Activated T-helper 1 cell treated with Interleukin-2 at 50 U/mL for 16 hours (primary cell): ENCODE measurements at regions not wholly inside any gene's neighbourhood (a gene's known extent, or its start where the extent isn't known, plus 50 kb on each side); places are given as distances from the start of the nearest gene placed in this dataset.

ENCODE experiments used
- DNase-seq: peaks from one replicate; pipeline ENCODE4 v3.0.0-alpha.2; 2020; ENCODE audit warnings: low read depth

DNA sequence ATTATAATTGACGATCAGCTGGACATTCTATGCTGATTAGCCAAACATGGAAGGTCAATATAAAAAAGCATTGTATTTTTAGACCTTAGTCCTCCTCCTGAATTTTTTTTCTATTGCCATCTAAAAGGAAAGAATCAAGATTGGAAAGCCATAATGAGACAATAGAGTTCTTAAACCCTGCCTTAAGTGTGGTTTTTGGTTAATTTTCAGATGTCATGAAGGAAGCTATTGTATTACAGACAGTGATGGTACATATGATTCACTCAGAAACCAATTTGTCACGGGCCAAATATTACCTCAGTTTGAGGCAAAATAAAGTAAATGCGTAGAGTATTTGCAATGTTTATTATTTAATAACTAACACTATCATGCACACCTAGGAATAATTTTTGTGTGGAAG is 1164.0 kb upstream of the RAG2 start:
- DNase-seq, result no peak

DNA sequence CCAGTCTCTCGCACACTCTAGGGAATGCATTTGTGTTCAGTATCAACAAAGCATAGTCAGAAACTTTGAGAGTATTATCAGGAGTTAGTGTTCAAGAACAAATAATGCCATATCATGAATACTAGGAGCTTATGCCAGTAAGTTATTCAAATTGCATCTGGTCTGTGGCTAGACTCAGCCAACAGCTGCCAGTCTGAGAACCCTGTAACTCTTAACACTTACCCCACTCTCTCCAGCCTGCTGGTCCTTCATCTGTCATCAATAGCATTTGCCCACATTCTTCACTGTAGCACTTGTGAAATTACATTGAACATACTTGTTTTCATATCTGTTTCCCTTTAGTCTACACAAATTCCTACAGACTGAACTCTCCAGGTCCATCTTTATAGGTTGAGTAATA is 1157.5 kb upstream of the RAG2 start:
- no peak for DNase-seq

DNA sequence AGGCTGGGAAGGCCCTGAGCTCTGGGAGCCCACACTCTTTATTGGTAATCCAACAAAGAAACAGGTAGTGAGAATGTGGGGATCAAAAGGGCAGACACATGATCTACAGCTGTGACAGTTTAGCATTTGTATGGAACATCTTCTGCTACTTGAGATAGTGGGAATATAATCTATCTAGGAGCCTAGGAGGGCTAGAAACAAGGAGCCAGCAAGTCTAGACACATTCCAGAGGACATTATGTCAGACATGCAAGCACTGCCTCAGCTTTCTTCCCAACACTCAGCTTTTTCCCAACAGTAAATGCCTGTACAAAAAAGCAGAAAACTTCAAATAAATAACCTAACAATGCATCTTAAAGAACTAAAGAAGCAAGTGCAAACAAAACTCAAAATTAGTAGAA is 1150.6 kb upstream of the RAG2 start:
- DNase-seq, result no peak

DNA sequence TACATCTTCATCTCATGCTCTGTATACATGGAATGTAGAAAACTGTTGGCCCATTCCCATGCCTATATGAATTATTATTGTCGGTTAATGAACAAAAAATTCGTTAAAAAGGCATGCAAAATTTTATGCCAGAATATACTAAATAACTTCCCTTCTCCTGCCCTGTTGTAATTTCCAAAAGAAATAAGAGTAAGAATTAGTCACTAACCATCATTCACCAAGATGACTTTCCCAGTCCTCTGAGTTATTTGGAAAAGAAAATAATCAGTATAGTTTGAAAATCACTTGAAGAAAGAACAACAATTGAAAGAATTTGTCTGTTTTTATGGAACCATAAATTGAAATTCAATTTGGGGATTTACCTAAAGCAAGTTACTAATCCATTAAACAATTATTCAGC is 1149.1 kb upstream of the RAG2 start:
- no peak for DNase-seq

DNA sequence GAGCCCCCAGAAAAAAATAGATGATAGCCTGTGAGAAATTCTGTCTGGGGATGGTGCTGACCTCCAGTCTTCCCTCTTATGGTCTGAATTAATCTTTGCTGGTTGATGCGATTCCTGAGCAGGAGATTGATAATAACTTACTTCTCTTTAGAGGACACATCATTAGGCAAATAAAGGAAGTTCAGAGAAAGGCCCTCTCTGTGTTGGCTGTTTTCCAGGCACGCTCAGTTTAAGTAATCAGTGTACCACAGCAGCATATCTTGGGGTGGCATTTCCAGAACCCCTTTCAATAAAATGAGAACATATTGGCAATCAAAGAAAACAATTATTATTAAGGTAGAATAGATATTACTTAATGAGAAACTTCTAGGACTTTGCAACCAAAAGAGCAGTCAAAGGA is 1129.3 kb upstream of the RAG2 start:
- no peak for DNase-seq

DNA sequence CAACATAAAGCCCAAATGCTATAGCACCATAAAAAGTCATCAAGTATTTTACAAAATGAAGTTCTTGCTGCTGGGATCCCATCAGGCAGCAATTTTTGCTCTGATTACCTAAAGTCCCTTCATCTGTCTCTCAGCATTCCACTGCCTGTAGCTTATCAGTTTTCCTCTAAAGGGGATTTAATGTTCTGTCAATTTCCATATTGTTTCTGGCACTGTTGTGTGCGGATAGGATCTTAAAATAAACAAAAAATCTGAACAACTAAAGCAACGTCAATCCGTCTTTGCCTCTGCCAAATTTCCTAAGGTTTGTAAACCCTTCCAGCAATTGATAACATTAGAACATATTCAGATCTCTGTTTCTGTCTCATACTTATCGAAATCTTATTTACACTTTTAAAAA is 1126.3 kb upstream of the RAG2 start:
- DNase-seq, result no peak

DNA sequence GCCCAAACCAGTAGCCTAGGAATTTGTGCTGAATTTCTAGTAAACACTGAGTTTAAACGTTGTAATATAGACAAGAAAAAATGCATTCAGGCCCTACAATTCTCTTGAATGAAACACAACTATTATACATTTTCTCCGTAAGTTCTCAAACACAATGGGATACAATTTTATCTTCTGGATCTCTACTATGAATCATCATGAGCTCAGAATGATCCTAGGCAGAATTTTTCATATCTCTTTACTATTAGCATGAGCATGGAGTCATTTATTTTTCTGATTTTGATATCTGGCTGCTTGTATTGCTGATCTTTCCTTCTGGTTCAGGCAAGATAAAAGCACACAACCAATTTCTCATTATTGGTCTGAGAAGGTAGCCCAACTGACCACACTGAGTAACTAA is 1123.4 kb upstream of the RAG2 start:
- DNase-seq, result no peak

DNA sequence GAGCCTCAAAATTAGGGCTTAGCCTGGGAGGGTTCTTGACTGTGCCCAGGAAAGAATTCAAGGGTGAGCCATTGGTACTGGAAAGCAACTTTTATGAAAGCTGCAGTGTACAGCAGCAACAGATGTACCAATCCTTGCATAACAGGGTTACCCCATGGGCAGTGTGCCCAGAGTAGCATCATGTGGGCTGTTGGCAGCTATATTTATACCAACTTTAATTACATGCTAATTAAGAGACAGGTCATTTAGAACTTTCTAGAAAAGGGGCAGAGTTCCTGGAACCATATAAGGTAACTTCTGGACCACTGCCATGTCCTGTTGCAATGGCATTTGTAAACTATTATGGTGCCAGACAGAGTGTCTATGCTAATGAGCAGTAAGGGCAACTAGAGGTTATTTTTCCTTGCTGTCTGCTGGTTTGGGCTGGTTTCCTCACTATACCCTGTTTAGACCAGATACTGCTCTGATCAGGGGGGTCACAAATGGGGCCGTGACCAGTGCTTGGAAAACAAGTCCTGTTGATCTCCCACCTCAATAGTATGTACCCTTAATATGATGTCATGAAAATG is 1120.5 kb upstream of the RAG2 start:
- DNase-seq, result no peak

DNA sequence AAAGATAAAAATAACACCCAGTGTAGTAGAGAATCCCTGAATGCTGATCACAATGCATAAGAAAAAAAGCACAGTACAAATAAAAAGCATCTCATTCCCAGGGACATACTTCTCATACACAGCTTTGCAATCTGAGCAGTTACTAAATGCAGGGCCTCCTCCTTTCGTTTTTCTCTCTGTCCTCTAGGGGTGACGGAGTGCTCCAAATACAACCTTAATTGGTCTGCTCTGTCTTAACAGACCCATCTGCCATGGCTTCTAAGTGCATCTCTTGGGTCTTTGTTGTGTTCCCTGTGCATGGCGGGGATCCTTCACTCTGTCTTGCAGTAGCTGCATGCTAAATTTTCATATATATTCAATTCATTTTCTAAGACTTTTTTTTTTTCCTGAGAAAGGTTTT is 1114.2 kb upstream of the RAG2 start:
- no peak for DNase-seq

DNA sequence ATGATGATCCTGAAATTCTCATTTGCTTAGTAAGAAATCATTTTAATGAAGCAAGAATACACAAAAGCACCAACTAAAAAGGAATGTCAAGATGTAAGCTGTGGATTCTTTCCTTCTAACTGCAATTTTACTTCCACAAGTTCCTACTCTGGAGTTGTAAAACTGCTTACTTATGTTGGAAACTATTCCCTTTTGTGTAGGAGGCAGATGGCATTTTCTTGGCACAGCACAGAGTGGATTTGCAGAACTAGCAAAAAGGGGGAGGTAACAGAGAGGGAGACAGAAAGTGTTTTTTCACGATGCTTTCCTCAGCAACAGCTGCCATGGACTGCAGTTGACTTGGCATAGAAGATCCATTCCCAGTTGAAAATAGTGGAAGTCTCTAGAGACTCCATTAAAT is 1112.0 kb upstream of the RAG2 start:
- DNase-seq, result no peak

DNA sequence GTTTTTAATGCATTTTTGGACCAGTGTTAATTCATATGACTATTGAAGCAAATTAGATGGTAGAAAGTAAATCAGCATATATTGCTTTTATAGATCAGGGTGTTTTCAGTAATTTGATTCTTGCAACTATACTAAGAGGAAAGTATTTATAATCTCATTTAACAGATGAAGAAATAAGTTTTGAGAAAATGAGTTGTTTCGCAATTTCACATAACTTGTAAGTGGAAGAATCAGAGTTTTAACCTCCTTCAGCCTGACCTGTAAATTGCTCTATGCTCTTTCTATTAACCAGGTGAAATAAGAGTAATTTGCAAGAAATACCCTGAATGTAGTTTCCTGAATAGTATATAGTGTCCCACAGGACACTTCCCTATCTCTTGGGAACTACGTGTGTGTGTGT is 1106.8 kb upstream of the RAG2 start:
- DNase-seq, result no peak

DNA sequence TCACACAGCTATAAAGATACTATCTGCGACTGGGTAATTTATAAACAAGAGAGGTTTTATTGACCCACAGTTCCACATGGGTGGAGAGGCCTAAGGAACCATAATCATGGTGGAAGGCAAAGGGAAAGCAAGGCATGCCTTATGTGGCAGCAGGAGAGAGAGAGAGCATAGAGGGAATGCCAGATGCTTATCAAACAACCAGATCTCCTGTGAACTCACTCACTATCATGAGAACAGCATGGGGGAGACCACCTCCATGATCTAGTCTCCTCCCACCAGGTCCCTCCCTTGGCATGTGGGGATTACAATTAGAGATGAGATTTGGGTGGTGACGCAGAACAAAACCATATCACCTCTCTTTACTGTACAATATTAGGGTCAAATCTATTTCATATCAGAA is 1101.6 kb upstream of the RAG2 start:
- no peak for DNase-seq

DNA sequence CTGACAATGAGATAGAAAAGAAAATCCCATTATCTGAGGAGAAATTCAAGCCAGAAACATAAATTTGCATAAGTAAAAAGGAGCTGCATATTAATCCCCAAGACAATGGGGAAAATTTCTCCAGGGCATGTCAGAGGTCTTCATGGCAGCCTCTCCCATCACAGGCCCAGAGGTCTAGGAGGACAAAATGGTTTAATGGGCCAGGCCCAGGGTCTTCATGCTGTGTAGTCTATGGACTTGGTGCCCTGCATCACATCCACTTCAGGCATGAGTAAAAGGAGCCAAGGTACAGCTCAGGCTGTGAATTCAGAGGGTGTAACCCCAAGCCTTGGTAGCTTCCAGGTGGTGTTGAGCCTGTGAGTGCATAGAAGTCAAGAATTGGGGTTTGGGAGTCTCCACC is 1097.2 kb upstream of the RAG2 start:
- DNase-seq, result no peak

DNA sequence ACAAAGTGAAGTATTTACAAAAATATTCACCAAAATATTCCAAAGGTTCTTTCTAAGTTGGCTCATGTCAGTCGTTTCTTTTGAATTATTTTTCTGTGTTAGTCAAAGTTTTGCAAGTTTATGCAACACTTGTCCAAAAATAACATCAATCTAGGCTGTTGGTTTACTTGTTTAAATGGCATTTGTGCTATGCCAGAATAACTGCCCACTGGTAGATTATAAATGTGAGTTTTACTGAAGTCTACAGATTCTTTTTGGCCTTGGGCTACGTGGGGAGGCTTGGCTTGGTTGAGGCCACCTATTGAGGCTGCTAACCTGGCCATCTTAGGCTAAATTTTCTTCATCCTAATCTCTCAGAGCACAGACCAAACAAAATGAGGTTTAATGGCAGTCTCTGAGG is 1091.9 kb upstream of the RAG2 start:
- DNase-seq, result no peak

DNA sequence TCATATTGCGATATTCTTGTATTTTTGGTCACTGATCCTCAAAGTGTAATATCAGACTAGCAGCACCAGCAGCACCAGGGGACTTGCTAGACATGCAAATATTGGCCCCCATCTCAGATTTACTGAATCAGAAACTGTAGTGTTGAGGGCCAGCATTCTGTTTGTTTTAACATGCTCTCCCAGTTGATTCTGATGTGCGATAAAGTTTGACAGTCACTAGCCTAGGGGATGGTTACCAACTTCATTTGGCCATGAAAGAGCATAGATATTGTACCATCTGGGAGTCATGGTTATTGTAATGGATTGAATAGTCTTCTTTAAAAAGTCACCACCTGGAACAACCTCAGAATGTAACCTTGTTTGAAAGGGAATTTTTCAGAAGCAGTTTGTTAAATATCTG is 1090.4 kb upstream of the RAG2 start:
- DNase-seq, result no peak

DNA sequence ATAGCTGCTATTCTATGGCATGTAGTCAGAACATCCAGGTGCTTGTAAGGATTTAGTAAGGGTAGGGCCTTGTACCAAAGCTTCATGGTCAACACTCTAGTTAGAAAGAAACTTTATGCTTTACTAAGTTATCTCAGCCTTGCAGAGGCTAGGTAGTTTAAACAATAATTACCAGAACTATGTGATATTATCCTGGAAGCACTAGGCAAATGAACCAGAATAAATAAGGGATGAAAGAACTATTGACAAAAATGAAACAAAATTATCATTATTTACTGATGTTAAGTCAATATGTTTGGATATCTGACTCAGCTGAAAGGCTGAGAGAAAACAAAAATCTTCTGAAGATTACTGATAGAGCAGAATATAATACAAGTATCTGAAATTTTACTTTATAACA is 1089.1 kb upstream of the RAG2 start:
- no peak for DNase-seq

DNA sequence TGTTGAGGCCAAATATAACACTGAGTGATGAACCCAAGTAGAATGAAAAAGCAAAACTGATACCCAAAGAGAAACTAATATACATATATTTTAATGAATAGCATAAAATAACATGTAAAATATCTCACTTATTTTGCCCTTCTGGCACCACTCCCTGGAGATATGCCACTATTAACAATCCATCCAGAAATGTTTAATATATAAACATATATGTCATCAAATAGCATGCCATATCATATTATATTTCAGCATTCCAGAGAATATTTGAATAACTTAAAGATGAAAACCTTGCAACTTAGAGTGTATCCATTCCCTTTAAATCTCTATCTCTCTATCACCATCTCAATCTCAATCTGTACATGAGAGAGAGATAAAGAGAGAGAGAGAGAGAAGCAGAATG is 1073.3 kb upstream of the RAG2 start:
- DNase-seq, result no peak

DNA sequence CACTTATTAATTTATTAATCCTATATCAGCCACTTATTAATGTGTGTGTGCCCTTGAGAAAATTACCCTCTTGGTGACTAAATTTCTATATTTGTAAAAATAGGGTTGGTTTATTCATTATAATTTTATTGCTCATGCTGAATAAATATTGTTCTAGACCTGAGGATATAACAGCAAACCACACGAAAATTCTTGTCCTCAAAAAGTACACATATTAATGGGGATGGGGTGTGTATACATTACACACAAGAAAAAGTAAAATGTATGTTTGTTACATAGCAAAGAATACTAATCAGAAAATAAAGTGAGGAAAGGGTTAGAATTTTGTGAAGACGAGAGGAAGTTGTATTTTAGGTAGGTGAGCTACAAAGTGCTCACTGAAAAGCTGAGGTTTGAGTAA is 1068.9 kb upstream of the RAG2 start:
- DNase-seq, result no peak

DNA sequence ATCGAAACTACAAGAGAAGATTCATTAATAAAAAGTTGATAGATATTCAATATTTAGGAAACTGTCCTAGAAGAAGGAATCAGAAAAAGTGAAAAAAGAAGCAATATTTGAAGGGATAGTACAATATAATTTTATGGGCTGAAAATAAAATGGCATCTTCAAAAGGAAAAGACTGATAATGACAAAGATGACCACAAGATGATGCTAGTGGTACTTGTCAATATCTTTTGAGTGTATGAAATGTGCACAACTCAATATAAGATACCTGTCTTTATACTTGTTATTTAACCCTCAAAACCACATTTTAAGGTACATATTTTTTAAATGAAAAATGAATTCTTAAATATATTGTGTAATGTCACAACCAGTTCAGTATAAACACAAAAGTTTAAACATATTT is 1059.6 kb upstream of the RAG2 start:
- no peak for DNase-seq

DNA sequence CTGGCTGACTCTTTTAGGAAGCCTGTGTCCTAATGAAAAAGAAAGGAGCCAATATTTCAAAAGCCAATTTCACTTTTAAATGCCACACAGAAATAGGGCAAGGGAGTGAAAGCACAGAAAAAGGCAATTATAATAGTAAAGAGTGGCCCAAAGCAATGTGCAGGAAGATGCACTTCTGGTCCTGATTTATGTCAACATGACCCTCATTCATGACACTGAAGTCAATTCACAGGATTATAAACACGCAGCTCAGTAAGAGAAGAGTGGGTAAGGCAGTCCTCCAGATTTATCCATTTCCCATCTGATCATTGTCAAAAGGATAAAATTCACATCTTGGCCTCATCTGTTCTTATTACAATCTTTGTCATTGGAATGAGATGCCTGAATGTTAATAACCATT is 1049.7 kb upstream of the RAG2 start:
- no peak for DNase-seq

DNA sequence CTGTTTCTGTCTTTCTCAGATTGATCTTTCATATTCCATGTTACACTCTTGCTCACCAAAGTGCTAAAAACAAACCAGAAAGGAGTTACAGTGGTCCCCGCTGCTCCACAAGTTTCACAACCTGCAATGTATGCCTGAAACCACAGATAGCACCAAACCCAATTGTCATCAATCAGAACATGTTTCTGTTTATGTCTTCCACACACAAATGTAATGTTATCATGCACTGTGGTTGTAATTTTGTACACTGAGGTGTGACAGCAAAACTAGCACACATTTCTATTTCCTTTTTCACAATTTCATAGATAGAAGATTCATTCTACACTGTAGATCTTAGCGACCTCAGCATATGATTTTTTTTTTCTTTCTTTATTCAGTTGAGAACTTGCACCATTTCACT is 1045.9 kb upstream of the RAG2 start:
- no peak for DNase-seq

DNA sequence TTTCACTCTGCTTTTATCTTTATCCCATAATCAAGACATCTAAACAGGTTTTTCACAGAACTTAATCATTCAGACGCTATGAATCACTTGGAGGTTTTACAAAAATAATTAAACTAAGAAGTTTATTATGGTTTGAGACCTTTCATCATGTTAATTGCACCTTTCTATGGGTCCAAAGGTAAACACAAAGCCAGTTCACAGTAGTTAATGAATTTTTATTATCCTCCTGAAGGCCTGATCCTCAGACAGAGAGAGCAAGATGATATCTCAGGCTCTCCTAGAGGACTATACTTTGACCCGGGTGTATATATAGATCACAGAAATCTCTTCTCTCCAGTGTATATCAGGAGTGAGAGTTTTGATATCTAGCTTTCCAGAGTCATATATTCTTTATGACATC is 1044.3 kb upstream of the RAG2 start:
- no peak for DNase-seq

DNA sequence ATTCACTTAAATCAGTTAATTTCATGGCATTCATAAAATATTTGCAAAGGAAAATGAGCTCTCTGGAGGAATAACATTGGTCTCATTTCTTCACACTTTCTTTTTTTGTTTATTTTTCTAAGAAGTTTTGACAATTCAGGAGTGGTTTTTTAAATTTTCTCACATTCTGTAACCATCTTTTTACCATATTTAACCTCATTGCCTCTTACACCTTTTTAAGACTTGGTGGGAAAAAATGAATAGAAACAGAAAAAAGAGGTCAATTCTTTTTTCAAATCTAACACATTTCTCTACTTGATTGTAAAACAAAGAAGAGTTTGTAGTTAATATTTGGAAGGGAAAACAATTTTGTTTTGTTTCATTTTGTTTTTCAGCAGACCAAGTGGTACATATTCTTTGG is 1034.7 kb upstream of the RAG2 start:
- DNase-seq, result no peak

DNA sequence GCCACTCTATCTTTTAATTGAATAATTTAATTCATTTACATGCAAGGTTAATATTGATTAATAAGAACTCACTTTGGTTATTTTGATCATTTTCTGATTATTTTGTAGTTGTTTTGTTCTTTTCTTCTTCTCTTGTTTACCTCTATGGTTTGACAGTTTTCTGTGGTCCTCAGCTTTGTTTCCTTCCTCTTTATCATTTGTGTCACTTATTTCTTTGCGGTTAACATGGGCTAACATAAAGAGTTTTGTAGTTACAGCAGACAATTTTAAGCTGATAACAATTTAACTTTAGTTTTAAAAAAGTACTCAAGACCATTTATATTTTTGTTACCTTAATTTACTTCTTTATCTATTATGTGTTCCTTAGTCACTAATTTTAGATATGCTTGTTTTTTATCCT is 1032.8 kb upstream of the RAG2 start:
- DNase-seq, result no peak

DNA sequence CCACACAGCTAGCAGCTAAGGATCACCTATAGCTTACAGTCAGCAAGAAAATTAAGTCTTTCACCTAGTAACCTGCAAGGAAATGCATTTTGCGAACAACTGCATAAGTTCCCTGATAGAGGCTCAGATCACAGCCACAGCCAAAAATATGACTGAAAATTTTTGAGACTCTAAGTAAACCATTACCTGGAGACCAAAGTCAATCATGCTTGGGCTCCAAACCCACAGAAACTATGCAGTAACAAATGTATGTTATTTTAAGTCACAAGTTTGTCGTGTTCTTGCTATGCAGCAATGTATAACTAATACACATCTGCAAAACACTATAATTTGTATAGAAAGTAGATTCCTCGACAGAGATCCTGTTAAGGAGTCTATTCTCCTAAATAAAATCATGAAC is 1025.7 kb upstream of the RAG2 start:
- DNase-seq, result no peak
